ENCODE measurements at regions not wholly inside any gene's neighbourhood (a gene's known extent, or its start where the extent isn't known, plus 50 kb on each side); places are given as distances from the start of the nearest gene placed in this dataset.

DNA sequence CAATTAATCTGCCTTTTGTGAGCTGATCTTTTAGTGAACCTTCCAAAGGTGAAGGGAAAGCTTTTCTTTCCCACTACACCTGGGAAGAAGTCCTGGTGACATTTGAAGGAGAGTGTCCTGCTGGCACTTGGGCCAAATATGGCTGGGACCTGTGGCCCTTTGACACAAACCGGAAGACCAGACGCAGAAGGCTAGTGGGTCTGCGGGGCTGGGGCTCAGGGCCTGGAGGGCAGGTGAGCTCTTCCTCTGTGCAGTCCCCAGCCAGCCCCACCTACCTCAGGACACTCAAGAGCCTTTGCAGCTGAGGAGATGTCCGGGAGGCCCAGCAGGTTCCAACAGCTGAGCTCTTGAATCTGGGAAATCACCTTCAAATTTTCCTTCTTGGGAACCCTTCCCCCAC, 138.0 kb upstream of the THY1 start:
- Histone ChIP-seq H3K9me3 (no peaks in the 10 kb centered on the region), H3K36me3 (no peaks in the 10 kb centered on the region), H3K27me3 (no peaks in the 10 kb centered on the region), H3K4me3 (no peak overlapping the region), H3K4me1 (no peaks in the 10 kb centered on the region), H3K27ac (replicated peaks in 1 of 4) (no peak overlapping the region)
- no peak for DNase-seq (ENCODE audit: extremely low spot score)
- intact Hi-C loops (cut with DNase I): no loop called here
- 67% methylated on average over 4 of the region's 4 CpGs for WGBS
- TF ChIP-seq EP300 (IDR thresholded peaks at IDR 0.05): no peak
- no peak for TF ChIP-seq POLR2AphosphoS5 (IDR thresholded peaks at IDR 0.05)
- TF ChIP-seq, protein P1, sequence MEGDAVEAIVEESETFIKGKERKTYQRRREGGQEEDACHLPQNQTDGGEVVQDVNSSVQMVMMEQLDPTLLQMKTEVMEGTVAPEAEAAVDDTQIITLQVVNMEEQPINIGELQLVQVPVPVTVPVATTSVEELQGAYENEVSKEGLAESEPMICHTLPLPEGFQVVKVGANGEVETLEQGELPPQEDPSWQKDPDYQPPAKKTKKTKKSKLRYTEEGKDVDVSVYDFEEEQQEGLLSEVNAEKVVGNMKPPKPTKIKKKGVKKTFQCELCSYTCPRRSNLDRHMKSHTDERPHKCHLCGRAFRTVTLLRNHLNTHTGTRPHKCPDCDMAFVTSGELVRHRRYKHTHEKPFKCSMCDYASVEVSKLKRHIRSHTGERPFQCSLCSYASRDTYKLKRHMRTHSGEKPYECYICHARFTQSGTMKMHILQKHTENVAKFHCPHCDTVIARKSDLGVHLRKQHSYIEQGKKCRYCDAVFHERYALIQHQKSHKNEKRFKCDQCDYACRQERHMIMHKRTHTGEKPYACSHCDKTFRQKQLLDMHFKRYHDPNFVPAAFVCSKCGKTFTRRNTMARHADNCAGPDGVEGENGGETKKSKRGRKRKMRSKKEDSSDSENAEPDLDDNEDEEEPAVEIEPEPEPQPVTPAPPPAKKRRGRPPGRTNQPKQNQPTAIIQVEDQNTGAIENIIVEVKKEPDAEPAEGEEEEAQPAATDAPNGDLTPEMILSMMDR (IDR thresholded peaks at IDR 0.05): no peak
- no peak for TF ChIP-seq POLR2A (IDR thresholded peaks at IDR 0.05; ENCODE audit: low read depth)

DNA sequence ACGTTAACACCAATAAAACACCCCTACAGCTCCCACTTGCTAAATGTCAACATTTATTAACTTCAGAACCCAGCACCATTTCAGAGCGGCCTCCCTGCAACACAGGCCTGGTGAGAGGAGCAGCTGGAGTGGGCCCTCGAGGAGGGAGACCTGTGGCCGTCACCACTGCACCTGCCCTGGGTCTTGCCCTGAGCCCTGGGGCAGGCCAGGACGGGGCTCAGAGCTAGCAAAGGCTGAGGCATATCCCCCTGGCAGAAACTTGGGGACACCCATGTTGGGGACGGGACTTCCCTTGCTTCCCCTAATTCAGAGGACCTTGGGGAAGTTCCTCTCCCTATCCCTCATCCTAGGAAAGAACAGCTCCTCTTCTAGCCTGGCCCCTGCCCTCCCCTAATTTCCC, 137.3 kb upstream of the THY1 start:
- TF ChIP-seq EP300 (IDR thresholded peaks at IDR 0.05): no peak
- no peak for TF ChIP-seq POLR2A (IDR thresholded peaks at IDR 0.05; ENCODE audit: low read depth)
- no peak for TF ChIP-seq POLR2AphosphoS5 (IDR thresholded peaks at IDR 0.05)
- TF ChIP-seq, protein P1 (IDR thresholded peaks at IDR 0.05): no peak
- Histone ChIP-seq H3K4me3 (no peak overlapping the region), H3K27me3 (no peaks in the 10 kb centered on the region), H3K9me3 (no peaks in the 10 kb centered on the region), H3K27ac (replicated peaks in 1 of 4) (no peak overlapping the region), H3K36me3 (no peaks in the 10 kb centered on the region), H3K4me1 (no peaks in the 10 kb centered on the region)
- WGBS: 85% methylated on average over 4 of the region's 6 CpGs
- intact Hi-C loops (cut with DNase I): no loop called here
- DNase-seq (ENCODE audit: extremely low spot score): no peak

DNA sequence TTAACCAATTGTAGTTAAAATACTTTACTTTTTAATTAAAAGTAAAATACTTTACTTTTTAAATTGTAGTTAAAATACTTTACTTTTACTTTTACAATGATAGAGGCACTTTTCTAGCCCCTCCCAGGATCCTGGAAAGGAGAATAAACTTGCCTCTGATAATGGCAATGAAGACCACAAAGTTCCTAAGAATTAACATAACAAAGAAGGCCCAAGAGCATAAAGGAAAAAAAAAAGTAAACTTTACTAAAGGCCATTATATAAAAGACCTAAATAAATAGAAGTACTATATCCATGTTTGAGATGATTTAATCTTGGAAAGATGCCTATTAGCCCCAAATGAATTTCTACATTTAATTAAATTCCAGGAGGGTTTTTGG, 129.1 kb upstream of the THY1 start:
- no peak overlapping the region for H3K4me3 ChIP-seq
- no peaks in the 10 kb centered on the region for H3K27me3 ChIP-seq
- no peak overlapping the region for H3K27ac ChIP-seq (replicated peaks in 1 of 4)
- intact Hi-C loops (cut with DNase I): no loop called here
- H3K4me1 ChIP-seq: no peaks in the 10 kb centered on the region
- DNase-seq (ENCODE audit: extremely low spot score): no peak
- H3K9me3 ChIP-seq: peaks cover 0 to 9% (median 2%) of the 10 kb centered on the region in 4 donors
- TF ChIP-seq EP300 (IDR thresholded peaks at IDR 0.05) (no peak), POLR2A (IDR thresholded peaks at IDR 0.05; ENCODE audit: low read depth) (no peak), POLR2AphosphoS5 (IDR thresholded peaks at IDR 0.05) (no peak)
- TF ChIP-seq, protein P1 (IDR thresholded peaks at IDR 0.05): no peak
- no peaks in the 10 kb centered on the region for H3K36me3 ChIP-seq

DNA sequence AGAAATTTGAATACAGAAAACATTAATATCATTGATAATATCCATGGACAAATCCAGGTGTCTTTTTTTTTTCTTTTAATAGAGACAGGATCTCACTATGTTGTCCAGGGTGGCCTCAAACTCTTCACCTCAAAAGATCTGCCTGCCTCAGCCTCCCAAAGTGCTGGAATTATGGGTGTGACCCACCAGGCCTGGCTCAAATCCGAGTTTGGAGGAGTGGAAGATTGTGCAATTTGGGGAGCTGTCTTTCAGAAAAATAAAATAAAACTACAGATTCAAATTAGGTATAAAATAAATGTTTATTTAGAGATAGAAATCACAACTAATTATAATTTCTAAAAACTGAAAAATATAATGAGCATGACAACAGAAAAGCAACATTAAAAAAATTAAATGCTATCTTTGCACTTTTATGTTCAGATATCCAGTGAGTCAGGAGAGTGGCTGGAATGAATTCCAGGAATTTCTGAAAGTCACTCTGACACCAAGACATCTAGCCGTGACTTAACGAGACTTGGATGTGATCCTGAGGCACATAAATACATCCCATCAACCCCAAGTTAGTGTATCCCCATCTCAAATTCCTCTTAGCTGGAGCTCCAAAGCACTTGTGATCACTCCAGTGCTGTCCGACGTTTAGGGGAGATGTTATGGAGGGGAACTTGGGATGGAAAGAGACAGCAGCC, 128.6 kb upstream of the THY1 start:
- H3K27ac ChIP-seq (replicated peaks in 1 of 4): no peak overlapping the region
- no peaks in the 10 kb centered on the region for H3K4me1 ChIP-seq
- intact Hi-C loops (cut with DNase I): no loop called here
- H3K36me3 ChIP-seq: no peaks in the 10 kb centered on the region
- peak; percentile 24 for DNase-seq (ENCODE audit: extremely low spot score)
- H3K9me3 ChIP-seq: peaks cover 0 to 9% (median 2%) of the 10 kb centered on the region in 4 donors
- WGBS: 60% methylated on average over 5 of the region's 5 CpGs
- no peaks in the 10 kb centered on the region for H3K27me3 ChIP-seq
- TF ChIP-seq POLR2A (IDR thresholded peaks at IDR 0.05; ENCODE audit: low read depth): no peak
- no peak for TF ChIP-seq POLR2AphosphoS5 (IDR thresholded peaks at IDR 0.05)
- TF ChIP-seq EP300 (IDR thresholded peaks at IDR 0.05): no peak
- TF ChIP-seq, protein P1 (IDR thresholded peaks at IDR 0.05): no peak
- H3K4me3 ChIP-seq: no peak overlapping the region
